Head of caudate nucleus (tissue), 42 donors: ENCODE measurements at regions not wholly inside any gene's neighbourhood (a gene's known extent, or its start where the extent isn't known, plus 50 kb on each side); places are given as distances from the start of the nearest gene placed in this dataset.

Source experiments
- DNase-seq, 42 donors: peaks; one replicate each; pipeline versions ENCODE4 v3.0.0 to v3.0.0-alpha.2; 2020 to 2021; ENCODE audit warnings: mixed read lengths in 7 of 42
- intact Hi-C: fragments of 100-400 bp; cut with DNase I; formaldehyde crosslinking; loops from one replicate; pipeline ENCODE4 v1.15.0; 2022

DNA sequence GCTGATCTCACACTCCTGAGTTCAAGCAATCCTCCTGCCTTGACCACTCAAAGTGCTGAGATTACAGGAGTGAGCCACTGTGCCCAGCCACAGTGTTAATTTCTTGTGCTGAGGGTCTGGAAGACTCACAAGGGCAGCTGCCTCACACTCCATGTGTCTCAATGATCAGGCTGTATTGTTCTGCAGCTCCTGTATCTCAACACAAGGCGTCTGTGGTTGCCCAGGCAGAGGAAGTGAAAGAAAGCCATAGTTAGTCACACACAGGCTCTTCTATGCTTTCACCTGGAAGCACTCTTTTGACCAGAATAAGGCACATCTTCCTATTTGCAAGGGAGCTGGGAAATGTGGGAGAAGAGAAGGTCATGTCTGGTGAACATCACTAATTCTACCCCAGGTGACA is 107.3 kb upstream of the ZNF507 start:
- DNase-seq = peak in 2 of 42 donors; percentile 25
- intact Hi-C loops = no loop called here

- intact Hi-C loops = no loop called here
Measured at GRCh38 chr19:32240316-32240715, 105.1 kb upstream of the ZNF507 start.

GRCh38 chr19:32241306-32241705 is 104.1 kb upstream of the ZNF507 start:
- intact Hi-C loops = no loop called here
- DNase-seq = peak in 2 of 42 donors; percentile 5 to 9

More at GRCh38 chr19:32240316-32240715, 105.1 kb upstream of the ZNF507 start:
- peak in 1 of 42 donors; percentile 18 for DNase-seq

DNA sequence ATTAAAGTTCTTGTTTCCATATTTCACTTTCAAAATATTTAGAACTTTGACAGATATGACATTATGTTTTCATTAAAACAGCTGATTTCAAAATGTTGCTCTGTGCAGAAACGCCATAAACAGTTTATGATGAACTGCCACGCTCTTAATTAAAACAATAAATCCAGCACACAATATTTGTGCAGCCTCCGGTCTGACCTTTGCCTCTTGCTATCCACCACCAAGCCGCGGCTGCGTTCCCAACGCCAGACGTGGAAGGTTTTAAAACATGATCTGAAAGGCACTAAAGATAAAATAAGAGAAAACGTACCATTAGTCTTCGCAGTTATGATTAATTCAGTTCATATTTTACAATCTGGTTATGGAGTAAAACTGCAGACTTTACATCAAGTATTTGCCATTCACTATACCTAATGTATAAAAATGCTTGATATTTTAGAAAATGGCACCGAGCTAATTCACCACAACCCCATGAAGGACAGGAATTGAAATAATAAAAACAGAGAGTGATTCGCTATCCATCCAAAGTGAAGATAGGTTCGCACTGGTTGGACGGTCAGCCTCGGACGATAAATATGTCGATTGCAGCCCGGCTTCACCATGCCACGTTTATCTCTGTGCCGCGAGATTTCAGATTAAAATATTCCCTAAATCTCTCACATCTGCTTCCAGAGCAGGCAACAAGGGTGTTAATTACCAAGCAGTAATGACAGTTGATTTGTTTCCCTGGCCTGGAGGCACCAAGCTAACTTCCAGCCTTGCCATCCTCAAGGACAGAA is 103.3 kb upstream of the ZNF507 start:
- intact Hi-C loops = no loop called here
- peak in 1 of 42 donors; percentile 12 for DNase-seq

- DNase-seq = no peak
- intact Hi-C loops = no loop called here
Measured at GRCh38 chr19:32246006-32246405, 99.4 kb upstream of the ZNF507 start.

GRCh38 chr19:32251634-32252332 is 93.6 kb upstream of the ZNF507 start:
- no peak for DNase-seq
- intact Hi-C loops = no loop called here

- no peak for DNase-seq
- intact Hi-C loops = no loop called here
Measured at GRCh38 chr19:32252333-32252669, 93.1 kb upstream of the ZNF507 start.

- DNase-seq = no peak
- intact Hi-C loops = no loop called here
Measured at GRCh38 chr19:32253683-32254508, 91.5 kb upstream of the ZNF507 start.

DNA sequence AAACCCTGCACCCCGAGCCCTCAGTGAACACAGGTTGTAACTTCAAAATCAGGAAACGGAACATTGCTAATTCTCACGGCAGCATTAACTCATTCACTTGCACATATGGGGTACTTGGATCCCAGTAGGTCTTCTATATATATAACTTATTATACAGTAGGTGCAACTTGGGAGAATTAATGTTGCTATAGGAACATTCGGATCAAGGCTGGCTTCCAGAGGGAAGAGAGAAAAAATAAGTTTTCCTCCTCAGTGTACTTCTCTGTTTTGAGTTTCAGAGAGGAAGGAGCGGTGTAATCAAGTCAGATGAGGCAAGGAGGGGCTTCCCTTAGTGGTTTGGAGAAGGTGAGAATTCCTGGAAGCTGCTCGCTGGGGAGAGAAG is 90.9 kb upstream of the ZNF507 start:
- intact Hi-C loops = no loop called here
- no peak for DNase-seq

DNA sequence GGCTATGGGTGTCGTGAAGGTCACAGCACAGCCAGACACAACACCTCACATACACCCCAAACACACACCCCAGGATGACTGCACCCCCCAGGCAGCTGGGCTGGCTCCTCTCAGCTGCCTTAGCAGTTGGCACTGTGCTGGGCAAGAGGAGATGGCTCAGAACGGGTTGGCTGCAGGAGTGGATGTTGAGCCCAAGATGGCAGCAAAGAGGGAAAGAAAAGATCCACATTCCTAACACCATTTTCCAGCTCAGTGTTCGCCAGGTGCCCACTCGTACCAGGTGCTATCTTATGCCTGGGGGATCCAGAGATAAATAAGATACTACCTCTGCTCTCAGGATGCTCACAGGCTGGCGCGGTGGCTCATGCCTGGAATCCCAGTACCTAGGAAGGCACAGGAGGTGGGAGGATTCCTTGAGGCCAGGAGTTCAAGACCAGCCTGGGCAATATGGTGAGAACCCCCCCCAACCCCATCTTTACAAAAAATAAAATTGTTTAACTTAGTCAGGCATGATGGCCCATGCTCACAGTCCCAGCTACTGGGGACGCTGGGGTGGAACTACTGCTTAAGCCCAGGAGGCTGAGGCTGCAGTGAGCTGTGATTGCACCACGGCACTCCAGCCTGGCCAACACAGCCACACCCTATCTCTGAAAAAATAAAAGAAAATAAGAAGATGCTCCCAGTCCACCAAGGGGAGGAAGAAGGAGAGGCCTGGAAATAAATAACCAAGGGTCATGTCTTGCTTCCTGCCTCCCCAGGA is 89.7 kb upstream of the ZNF507 start:
- intact Hi-C loops = no loop called here
- no peak for DNase-seq

DNA sequence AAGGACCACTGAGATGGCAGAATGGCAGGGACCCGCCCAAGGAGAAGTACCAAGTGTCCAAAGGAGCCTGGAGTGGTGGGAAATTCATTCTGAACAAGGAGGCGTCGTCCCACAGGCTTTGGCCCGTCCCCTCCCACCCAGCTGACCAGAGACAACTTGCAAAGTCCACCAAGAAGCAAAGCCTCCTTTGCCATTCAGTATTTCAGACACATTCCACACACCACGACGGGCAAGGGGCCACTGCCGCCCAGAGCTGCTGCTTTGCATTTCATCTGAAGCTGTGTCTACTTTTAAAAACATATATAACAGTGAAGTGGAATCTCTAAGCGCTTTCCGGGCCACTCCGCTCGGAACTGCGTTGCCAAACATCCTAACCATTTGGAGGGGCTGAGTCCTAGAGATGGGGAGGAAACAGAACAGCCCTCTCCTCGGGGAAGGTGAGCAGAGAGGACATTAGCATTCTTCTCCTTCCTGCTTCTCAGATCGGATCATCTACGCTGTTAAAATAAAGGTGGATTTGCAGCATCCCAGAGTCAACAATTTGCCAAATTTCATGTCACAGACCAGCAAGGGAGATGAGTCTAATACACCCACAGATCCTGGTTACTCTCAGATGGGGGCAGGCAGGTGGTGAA is 89.0 kb upstream of the ZNF507 start:
- intact Hi-C loops = no loop called here
- no peak for DNase-seq

DNA sequence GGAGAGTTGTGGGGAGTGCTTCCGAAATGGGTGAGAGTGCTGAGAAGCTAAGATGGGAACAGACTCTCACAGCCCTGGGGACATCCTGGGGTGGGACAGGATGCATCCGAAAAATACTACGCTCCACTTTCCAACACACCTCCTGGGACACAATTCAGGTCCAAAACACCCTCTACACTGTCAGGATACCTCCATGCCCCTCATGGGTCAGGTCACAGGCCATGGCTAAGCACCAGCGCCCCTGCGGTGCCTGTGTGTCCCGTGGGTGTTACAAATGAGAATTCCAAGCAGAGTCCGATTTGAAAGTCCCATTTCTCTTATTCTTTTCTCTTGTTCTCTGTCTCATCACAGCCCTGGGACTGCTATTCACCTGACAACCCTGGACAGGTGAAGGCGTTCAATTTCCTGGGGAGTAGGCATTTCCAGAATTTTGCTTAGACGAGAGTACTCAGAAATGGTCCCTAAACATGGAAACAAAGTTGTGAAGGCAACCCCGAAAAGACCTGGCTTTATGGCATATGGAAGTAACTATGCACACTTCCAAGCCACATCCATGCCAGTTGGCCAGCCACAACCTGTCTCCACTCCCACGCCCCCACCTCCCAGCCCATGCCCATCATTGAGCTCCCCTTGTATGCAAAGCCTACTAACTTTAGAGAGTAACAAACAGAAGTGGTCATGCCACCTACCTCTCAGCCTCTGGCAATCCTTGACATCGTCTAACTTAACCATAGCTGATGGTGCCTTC is 87.9 kb upstream of the ZNF507 start:
- intact Hi-C loops = no loop called here
- DNase-seq = no peak

DNA sequence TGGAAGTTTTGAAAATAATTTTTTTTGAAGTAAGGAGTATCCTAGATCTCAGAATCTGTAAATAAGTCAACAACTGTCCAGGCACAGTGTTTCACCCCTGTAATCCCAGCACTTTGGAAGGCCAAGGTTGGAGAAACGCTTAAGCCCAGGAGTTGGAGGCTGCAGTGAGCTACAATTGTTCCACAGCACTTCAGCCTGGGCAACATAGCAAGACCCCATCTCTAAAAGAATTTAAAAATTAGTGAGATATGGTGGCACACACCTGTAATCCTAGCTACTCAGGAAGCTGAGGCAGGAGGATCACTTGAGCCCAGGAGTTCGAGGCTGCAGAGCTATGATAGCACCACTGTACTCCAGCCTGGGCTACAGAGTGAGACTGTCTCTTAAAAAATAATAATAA is 87.2 kb upstream of the ZNF507 start:
- intact Hi-C loops = no loop called here
- DNase-seq = no peak

GRCh38 chr19:32264568-32264967 is 80.8 kb upstream of the ZNF507 start:
- no peak for DNase-seq
- intact Hi-C loops = no loop called here

DNA sequence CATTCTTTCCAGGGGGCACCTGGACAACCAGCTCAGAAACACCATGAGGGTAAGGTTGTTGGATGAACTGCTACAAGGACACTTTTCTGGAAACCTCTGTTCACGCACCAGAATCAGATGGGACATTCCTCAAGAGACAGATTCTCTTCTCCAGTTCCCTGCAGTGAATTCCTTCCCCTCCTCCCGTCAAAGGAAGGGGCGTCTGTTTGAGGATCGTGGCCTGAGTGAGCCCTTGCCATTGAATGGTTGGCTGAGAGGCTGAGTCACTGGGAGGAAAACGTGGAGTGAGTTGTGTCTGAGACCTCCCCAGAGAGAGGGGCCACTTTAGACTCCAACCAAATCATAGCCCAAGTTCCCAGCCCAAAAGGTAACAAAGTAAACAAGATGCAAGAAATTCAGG is 79.4 kb upstream of the ZNF507 start:
- intact Hi-C loops = no loop called here
- no peak for DNase-seq

DNA sequence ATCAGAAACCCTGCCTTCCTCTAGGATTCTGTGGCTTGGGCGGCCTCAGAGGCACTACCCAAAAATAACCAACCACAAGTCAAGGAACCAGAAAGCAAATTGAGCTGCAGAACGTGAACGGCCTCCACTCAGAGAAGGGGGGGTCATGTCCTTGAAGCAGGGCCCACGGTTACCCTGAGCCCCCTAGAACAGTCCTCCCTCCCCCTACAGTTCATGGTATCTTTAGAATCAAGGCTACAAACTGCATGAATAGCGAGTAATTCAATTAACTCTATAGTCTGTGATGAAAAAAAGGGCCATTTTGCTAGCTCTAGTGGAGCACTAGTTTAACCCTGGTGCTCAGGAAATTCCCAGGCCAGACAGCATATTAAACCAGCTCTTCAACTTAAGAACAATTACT is 79.0 kb upstream of the ZNF507 start:
- intact Hi-C loops = no loop called here
- DNase-seq = no peak

DNA sequence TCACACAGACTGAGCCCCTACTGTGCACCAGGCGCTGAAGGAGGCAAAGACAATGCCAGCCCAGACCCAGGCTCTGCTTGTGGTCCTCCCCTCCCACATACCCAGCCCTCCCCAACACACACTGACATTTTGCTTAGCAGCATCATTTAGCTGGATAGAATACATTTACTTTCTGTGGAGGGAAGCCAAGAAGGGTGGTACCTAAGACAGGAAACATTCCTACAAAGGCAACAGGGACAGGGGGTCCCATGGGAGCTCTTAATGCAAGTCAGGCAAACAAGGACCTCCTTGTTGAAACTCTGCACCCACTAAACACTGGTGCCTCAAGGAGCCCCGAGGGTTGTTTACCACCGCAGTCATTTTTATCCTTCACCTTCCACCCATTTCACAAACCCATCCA is 77.0 kb upstream of the ZNF507 start:
- intact Hi-C loops = no loop called here

GRCh38 chr19:32269831-32270230 is 75.6 kb upstream of the ZNF507 start:
- intact Hi-C loops = no loop called here
- no peak for DNase-seq

More for the DNA sequence above, 77.0 kb upstream of the ZNF507 start:
- DNase-seq = no peak
